Astrocyte (in vitro differentiated cells and primary cell): ENCODE measurements at regions not wholly inside any gene's neighbourhood (a gene's known extent, or its start where the extent isn't known, plus 50 kb on each side); places are given as distances from the start of the nearest gene placed in this dataset.

Experiments used
- DNase-seq: peaks from one replicate; pipeline ENCODE4 v3.0.0-alpha.2; 2010; ENCODE audit warnings: low read depth
- FAIRE-seq: peaks from 2 replicates; lab custom pipeline; 2011; peaks lifted over from hg19 to GRCh38; lab: Jason Lieb, UNC
- H2AFZ ChIP-seq: 2 replicates; pipeline ENCODE4 v1.6.0; 2012; ENCODE audit warnings: low read depth, low read length, inconsistent platforms
- H3K27ac ChIP-seq: 2 replicates; pipeline ENCODE4 v1.5.1; 2011; ENCODE audit warnings: low read depth, low read length, inconsistent platforms
- H3K27me3 ChIP-seq: 2 replicates; pipeline ENCODE4 v1.6.0; 2011; ENCODE audit warnings: low read length, inconsistent platforms; ENCODE audit not compliant: insufficient read depth
- H3K36me3 ChIP-seq: 2 replicates; pipeline ENCODE4 v1.5.1; 2011; ENCODE audit warnings: low read length, inconsistent platforms; ENCODE audit not compliant: insufficient read depth
- H3K4me1 ChIP-seq: 2 replicates; pipeline ENCODE4 v1.5.1; 2011; ENCODE audit warnings: low read length, inconsistent platforms; ENCODE audit not compliant: insufficient read depth
- H3K4me2 ChIP-seq: 2 replicates; pipeline ENCODE4 v1.6.0; 2012; ENCODE audit warnings: low read length, inconsistent platforms
- H3K4me3 ChIP-seq: 2 replicates; pipeline ENCODE4 v1.5.1; 2011; ENCODE audit warnings: low read depth, mild to moderate bottlenecking, low read length, inconsistent platforms; ENCODE audit not compliant: insufficient read depth
- H3K79me2 ChIP-seq: 2 replicates; pipeline ENCODE4 v1.6.0; 2012; ENCODE audit warnings: mild to moderate bottlenecking, low read length, inconsistent platforms; ENCODE audit not compliant: insufficient read depth
- H3K9ac ChIP-seq: 2 replicates; pipeline ENCODE4 v1.6.0; 2012; ENCODE audit warnings: mild to moderate bottlenecking, low read length, inconsistent platforms
- H3K9me3 ChIP-seq: 2 replicates; pipeline ENCODE4 v1.5.1; 2012; ENCODE audit warnings: low read depth, mild to moderate bottlenecking, low read length, inconsistent platforms; ENCODE audit not compliant: insufficient read depth
- H4K20me1 ChIP-seq: 2 replicates; pipeline ENCODE4 v1.6.0; 2012; ENCODE audit warnings: low read length, inconsistent platforms; ENCODE audit not compliant: insufficient read depth
- H3K27ac Mint-ChIP-seq: one replicate; pipeline ENCODE4 v1.8.0; 2021; ENCODE audit warnings: mild to moderate bottlenecking, mixed read lengths; ENCODE audit not compliant: unreplicated experiment
- H3K27me3 Mint-ChIP-seq: one replicate; pipeline ENCODE4 v1.8.0; 2021; ENCODE audit warnings: low read depth, mixed read lengths; ENCODE audit not compliant: unreplicated experiment
- H3K36me3 Mint-ChIP-seq: one replicate; pipeline ENCODE4 v1.8.0; 2021; ENCODE audit warnings: low read depth, mixed read lengths; ENCODE audit not compliant: unreplicated experiment
- H3K4me1 Mint-ChIP-seq: one replicate; pipeline ENCODE4 v1.8.0; 2021; ENCODE audit warnings: low read depth, mixed read lengths; ENCODE audit not compliant: unreplicated experiment
- H3K4me3 Mint-ChIP-seq: one replicate; pipeline ENCODE4 v1.8.0; 2021; ENCODE audit warnings: mild to moderate bottlenecking, moderate library complexity, mixed read lengths; ENCODE audit not compliant: unreplicated experiment
- H3K9me3 Mint-ChIP-seq: one replicate; pipeline ENCODE4 v1.8.0; 2021; ENCODE audit warnings: mild to moderate bottlenecking, mixed read lengths; ENCODE audit not compliant: unreplicated experiment
- EZH2 ChIP-seq: IDR thresholded peaks from 2 replicates; pipeline ENCODE4 v1.6.1; 2012; ENCODE audit warnings: mild to moderate bottlenecking, low read length, inconsistent platforms; ENCODE audit not compliant: insufficient read depth
- TF ChIP-seq, protein P1 (sequence below): IDR thresholded peaks from 2 replicates; pipeline ENCODE4 v1.5.1; 2011; ENCODE audit warnings: low read depth, mild to moderate bottlenecking, inconsistent platforms, low read length, moderate library complexity; ENCODE audit not compliant: insufficient read depth

DNA sequence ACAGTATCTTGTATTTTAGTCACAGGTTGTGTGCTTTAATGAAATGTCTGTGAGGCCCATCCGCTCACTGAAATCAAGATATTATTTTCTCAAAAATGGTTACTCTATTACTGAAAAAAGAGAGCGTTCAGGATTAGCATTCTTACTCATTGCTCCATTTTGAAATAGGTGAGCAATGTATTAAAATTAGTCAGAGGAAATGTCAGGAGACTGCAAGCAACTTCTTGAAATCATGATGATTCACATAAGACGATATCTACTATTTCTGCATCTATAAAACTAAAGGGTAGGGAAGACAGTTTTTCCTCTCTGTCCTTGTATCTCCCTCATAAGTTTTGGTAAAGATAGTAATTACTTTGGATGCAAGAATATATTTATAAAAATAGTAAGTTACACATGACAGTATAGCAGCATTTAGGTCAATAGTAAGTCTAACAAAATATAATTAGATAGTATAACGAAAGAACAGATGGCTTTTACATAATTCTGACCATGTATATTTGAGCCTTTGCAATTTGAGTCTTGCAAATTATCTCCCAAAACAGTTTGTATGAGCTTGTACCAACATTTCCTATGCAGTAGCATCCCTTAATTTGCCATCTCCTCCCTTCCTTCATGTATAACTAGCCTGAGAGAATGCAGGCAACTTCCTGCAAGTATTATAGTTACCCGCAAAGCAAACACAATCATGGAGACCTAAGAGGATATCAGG, 937.8 kb downstream of the PCDH7 start:
- Histone ChIP-seq H4K20me1 (no peaks in the 10 kb centered on the region), H3K27me3 (no peaks in the 10 kb centered on the region), H3K36me3 (no peaks in the 10 kb centered on the region), H3K79me2 (no peaks in the 10 kb centered on the region), H3K4me3 (no peak overlapping the region), H2AFZ (no peak overlapping the region), H3K4me1 (no peaks in the 10 kb centered on the region), H3K27ac (no peak overlapping the region), H3K4me2 (no peak overlapping the region), H3K9ac (no peak overlapping the region), H3K9me3 (no peaks in the 10 kb centered on the region)
- no peaks in the 10 kb centered on the region for H3K9me3 Mint-ChIP-seq
- FAIRE-seq = no peak
- peak; percentile 26 for DNase-seq
- peaks cover 5% of the 10 kb centered on the region for H3K4me1 Mint-ChIP-seq
- H3K4me3 Mint-ChIP-seq = no peak overlapping the region
- no peak overlapping the region for H3K27ac Mint-ChIP-seq
- no peaks in the 10 kb centered on the region for H3K36me3 Mint-ChIP-seq
- TF ChIP-seq, protein P1, sequence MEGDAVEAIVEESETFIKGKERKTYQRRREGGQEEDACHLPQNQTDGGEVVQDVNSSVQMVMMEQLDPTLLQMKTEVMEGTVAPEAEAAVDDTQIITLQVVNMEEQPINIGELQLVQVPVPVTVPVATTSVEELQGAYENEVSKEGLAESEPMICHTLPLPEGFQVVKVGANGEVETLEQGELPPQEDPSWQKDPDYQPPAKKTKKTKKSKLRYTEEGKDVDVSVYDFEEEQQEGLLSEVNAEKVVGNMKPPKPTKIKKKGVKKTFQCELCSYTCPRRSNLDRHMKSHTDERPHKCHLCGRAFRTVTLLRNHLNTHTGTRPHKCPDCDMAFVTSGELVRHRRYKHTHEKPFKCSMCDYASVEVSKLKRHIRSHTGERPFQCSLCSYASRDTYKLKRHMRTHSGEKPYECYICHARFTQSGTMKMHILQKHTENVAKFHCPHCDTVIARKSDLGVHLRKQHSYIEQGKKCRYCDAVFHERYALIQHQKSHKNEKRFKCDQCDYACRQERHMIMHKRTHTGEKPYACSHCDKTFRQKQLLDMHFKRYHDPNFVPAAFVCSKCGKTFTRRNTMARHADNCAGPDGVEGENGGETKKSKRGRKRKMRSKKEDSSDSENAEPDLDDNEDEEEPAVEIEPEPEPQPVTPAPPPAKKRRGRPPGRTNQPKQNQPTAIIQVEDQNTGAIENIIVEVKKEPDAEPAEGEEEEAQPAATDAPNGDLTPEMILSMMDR = no peak
- no peak for TF ChIP-seq EZH2
- H3K27me3 Mint-ChIP-seq = no peaks in the 10 kb centered on the region

DNA sequence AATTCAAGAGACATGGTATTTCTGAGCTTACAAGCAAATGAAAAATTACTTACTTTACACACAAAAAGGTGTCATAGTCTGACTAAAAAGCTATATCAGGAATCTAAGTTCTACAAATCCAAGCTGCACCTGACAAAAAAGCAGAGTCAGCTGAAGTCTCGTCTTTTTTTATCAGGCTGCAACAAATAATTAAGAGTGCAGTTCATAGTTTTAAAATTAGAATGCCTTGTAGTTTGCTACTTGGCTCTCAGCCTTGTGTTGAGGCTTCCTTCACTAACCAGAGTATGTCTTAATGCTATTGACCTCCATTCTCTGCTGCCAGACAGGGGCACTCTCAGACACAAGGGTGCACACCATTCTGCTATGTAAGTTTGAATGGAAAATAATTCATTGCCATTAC, 940.7 kb downstream of the PCDH7 start:
- Mint-ChIP-seq H3K27ac (no peak overlapping the region), H3K9me3 (no peaks in the 10 kb centered on the region), H3K4me3 (no peak overlapping the region), H3K36me3 (no peaks in the 10 kb centered on the region), H3K27me3 (no peaks in the 10 kb centered on the region), H3K4me1 (no peaks in the 10 kb centered on the region)
- Histone ChIP-seq H3K27me3 (no peaks in the 10 kb centered on the region), H3K9me3 (no peaks in the 10 kb centered on the region), H3K79me2 (no peaks in the 10 kb centered on the region), H3K4me1 (no peaks in the 10 kb centered on the region), H3K9ac (no peak overlapping the region), H3K4me2 (no peak overlapping the region), H2AFZ (no peak overlapping the region), H3K36me3 (no peaks in the 10 kb centered on the region), H4K20me1 (no peaks in the 10 kb centered on the region), H3K27ac (no peak overlapping the region), H3K4me3 (no peak overlapping the region)
- no peak for DNase-seq
- TF ChIP-seq, protein P1 = no peak
- TF ChIP-seq EZH2 = no peak
- FAIRE-seq = no peak

DNA sequence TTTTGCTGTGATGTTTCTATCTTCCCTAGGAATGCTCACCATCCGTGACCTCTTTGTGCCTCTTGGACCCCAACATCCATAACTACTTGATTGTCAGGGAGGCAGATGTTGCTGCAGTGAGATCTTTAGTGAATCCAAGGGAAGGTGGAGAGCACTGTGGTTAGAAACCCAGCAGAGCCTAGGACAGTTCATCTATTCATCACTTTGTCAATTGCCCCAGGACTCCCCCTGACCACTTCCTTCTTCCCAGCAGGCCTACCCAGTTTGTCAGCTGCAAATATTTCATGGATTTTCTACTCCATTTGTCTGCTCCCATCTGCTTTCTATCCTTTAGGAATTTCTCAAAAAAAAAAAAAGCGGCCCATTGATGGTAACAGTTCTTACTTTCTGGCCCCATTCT, 942.8 kb downstream of the PCDH7 start:
- Histone ChIP-seq H3K27me3 (no peaks in the 10 kb centered on the region), H3K36me3 (no peaks in the 10 kb centered on the region), H3K79me2 (no peaks in the 10 kb centered on the region), H3K27ac (no peak overlapping the region), H3K9me3 (no peaks in the 10 kb centered on the region), H3K4me3 (no peak overlapping the region), H2AFZ (no peak overlapping the region), H3K9ac (no peak overlapping the region), H3K4me1 (no peaks in the 10 kb centered on the region), H3K4me2 (no peak overlapping the region), H4K20me1 (no peaks in the 10 kb centered on the region)
- no peaks in the 10 kb centered on the region for H3K9me3 Mint-ChIP-seq
- FAIRE-seq (no peak), DNase-seq (no peak)
- no peaks in the 10 kb centered on the region for H3K27me3 Mint-ChIP-seq
- no peaks in the 10 kb centered on the region for H3K4me1 Mint-ChIP-seq
- no peak overlapping the region for H3K4me3 Mint-ChIP-seq
- H3K36me3 Mint-ChIP-seq = no peaks in the 10 kb centered on the region
- no peak overlapping the region for H3K27ac Mint-ChIP-seq
- no peak for TF ChIP-seq EZH2
- TF ChIP-seq, protein P1 = no peak
